Natural killer cell (primary cell): ENCODE measurements at regions not wholly inside any gene's neighbourhood (a gene's known extent, or its start where the extent isn't known, plus 50 kb on each side); places are given as distances from the start of the nearest gene placed in this dataset.

Experiments used
- ATAC-seq, 3 donors: fragments of 150-1000 bp in 2 of 3; fragments of 200-7000 bp in 1 of 3; cut with Tn5 transposase; 1 replicate in 1 of 3; 2 replicates in 2 of 3; pipeline ENCODE4 v1.10.0; 2021; ENCODE audit warnings: mild to moderate bottlenecking in 2 of 3, moderate library complexity in 2 of 3
- DNase-seq, 2 donors: peaks; one replicate each; pipeline versions ENCODE4 v3.0.0 to v3.0.0-alpha.2; 2013 to 2021; ENCODE audit warnings: mixed read lengths in 1 of 2
- H3K27ac ChIP-seq: one replicate; pipeline ENCODE4 v1.5.1; 2013; ENCODE audit warnings: mild to moderate bottlenecking, low read length
- H3K27me3 ChIP-seq: one replicate; pipeline ENCODE4 v1.6.1; 2013; ENCODE audit warnings: low read length; ENCODE audit not compliant: control insufficient read depth, insufficient read depth
- H3K36me3 ChIP-seq: one replicate; pipeline ENCODE4 v1.6.1; 2013; ENCODE audit warnings: low read length; ENCODE audit not compliant: control insufficient read depth, insufficient read depth
- H3K4me1 ChIP-seq: one replicate; pipeline ENCODE4 v1.6.1; 2013; ENCODE audit warnings: low read length; ENCODE audit not compliant: control insufficient read depth, insufficient read depth
- H3K4me3 ChIP-seq: one replicate; pipeline ENCODE4 v1.5.1; 2013; ENCODE audit warnings: low read length
- H3K9me3 ChIP-seq: one replicate; pipeline ENCODE4 v1.6.1; 2013; ENCODE audit warnings: low read length; ENCODE audit not compliant: control insufficient read depth, insufficient read depth
- H3K27ac Mint-ChIP-seq, 2 donors: one replicate each; pipeline ENCODE4 v1.8.0; 2022; ENCODE audit warnings: mild to moderate bottlenecking in 2 of 2, mixed read lengths in 2 of 2, moderate library complexity in 1 of 2
- H3K27me3 Mint-ChIP-seq, 2 donors: one replicate each; pipeline ENCODE4 v1.8.0; 2022; ENCODE audit warnings: low read depth in 2 of 2, mixed read lengths in 2 of 2
- H3K36me3 Mint-ChIP-seq: one replicate; pipeline ENCODE4 v1.8.0; 2022; ENCODE audit warnings: mixed read lengths
- H3K4me1 Mint-ChIP-seq, 2 donors: one replicate each; pipeline ENCODE4 v1.8.0; 2022; ENCODE audit warnings: mixed read lengths in 2 of 2
- H3K4me3 Mint-ChIP-seq: one replicate; pipeline ENCODE4 v1.8.0; 2022; ENCODE audit warnings: mild to moderate bottlenecking, moderate library complexity, mixed read lengths
- H3K9me3 Mint-ChIP-seq, 2 donors: one replicate each; pipeline ENCODE4 v1.8.0; 2022; ENCODE audit warnings: mixed read lengths in 2 of 2
- WGBS: methylation state at CpG from one replicate; pipeline ENCODE4 v1.1.7; 2013; ENCODE audit warnings: missing lambda C conversion rate; ENCODE audit not compliant: insufficient coverage; 5-methylcytosine and 5-hydroxymethylcytosine counted together
- intact Hi-C: fragments of 100-400 bp; cut with micrococcal nuclease; formaldehyde crosslinking; loops from one replicate; pipeline ENCODE4 v1.14.2; 2022
- TF ChIP-seq, protein P1 (sequence below): fragments of 200-600 bp; IDR thresholded peaks from one replicate; pipeline ENCODE4 v1.8.0; 2022; ENCODE audit warnings: antibody characterized with exemption

DNA sequence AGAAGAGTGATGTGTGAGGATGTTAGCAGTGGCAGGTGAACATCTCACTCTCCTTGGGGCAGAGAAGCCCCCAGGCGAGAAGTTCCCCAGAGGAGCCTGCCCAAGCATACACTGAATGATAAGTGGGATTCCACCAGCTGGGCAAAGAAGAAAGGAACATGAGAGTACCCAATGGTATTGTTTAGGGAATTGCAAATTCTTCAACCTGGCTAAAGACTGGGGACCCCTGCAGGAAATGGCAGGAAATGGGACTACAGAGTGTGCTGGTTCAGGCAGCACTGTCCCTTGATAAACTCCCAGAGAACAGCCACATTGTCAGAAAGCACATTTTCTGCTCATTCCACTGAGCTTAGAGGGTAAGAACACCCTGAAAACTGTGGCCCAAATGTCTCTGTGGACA, 121.3 kb downstream of the RPS29 start:
- intact Hi-C loops, result no loop called here
- Histone ChIP-seq H3K27ac (no peak overlapping the region), H3K4me1 (no peaks in the 10 kb centered on the region), H3K36me3 (no peaks in the 10 kb centered on the region), H3K4me3 (no peak overlapping the region), H3K9me3 (no peaks in the 10 kb centered on the region), H3K27me3 (no peaks in the 10 kb centered on the region)
- DNase-seq, result no peak
- 88% methylated on average over 1 of the region's 1 CpG for WGBS
- Mint-ChIP-seq H3K4me3 (no peak overlapping the region), H3K27me3 (peaks cover 16 to 22% of the 10 kb centered on the region in 2 donors), H3K9me3 (no peaks in the 10 kb centered on the region), H3K4me1 (no peaks in the 10 kb centered on the region), H3K36me3 (no peaks in the 10 kb centered on the region), H3K27ac (no peak overlapping the region)
- no peak for ATAC-seq
- TF ChIP-seq, protein P1, sequence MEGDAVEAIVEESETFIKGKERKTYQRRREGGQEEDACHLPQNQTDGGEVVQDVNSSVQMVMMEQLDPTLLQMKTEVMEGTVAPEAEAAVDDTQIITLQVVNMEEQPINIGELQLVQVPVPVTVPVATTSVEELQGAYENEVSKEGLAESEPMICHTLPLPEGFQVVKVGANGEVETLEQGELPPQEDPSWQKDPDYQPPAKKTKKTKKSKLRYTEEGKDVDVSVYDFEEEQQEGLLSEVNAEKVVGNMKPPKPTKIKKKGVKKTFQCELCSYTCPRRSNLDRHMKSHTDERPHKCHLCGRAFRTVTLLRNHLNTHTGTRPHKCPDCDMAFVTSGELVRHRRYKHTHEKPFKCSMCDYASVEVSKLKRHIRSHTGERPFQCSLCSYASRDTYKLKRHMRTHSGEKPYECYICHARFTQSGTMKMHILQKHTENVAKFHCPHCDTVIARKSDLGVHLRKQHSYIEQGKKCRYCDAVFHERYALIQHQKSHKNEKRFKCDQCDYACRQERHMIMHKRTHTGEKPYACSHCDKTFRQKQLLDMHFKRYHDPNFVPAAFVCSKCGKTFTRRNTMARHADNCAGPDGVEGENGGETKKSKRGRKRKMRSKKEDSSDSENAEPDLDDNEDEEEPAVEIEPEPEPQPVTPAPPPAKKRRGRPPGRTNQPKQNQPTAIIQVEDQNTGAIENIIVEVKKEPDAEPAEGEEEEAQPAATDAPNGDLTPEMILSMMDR, result no peak

GRCh38 chr14:49463146-49463545, 123.0 kb downstream of the RPS29 start:
- Mint-ChIP-seq H3K27me3 (peaks cover 5 to 13% of the 10 kb centered on the region in 2 donors), H3K4me3 (no peak overlapping the region), H3K9me3 (no peaks in the 10 kb centered on the region), H3K4me1 (no peaks in the 10 kb centered on the region), H3K27ac (no peak overlapping the region), H3K36me3 (no peaks in the 10 kb centered on the region)
- WGBS, result 100% methylated on average over 1 of the region's 1 CpG
- H3K36me3 ChIP-seq, result no peaks in the 10 kb centered on the region
- no peaks in the 10 kb centered on the region for H3K27me3 ChIP-seq
- H3K9me3 ChIP-seq, result no peaks in the 10 kb centered on the region
- no peak overlapping the region for H3K4me3 ChIP-seq
- intact Hi-C loops, result no loop called here
- DNase-seq (no peak), ATAC-seq (no peak)
- no peaks in the 10 kb centered on the region for H3K4me1 ChIP-seq
- H3K27ac ChIP-seq, result no peak overlapping the region
- TF ChIP-seq, protein P1, result no peak

GRCh38 chr14:49461529-49462401, 124.4 kb downstream of the RPS29 start:
- Mint-ChIP-seq H3K27me3 (peaks cover 0 to 10% of the 10 kb centered on the region in 2 donors), H3K4me3 (no peak overlapping the region), H3K4me1 (no peaks in the 10 kb centered on the region), H3K36me3 (no peaks in the 10 kb centered on the region), H3K9me3 (no peaks in the 10 kb centered on the region), H3K27ac (no peak overlapping the region)
- H3K4me3 ChIP-seq, result no peak overlapping the region
- H3K36me3 ChIP-seq, result no peaks in the 10 kb centered on the region
- no peaks in the 10 kb centered on the region for H3K4me1 ChIP-seq
- WGBS, result no CpG with 5 or more reads among the region's 2 CpGs
- H3K27me3 ChIP-seq, result no peaks in the 10 kb centered on the region
- ATAC-seq (peak; percentile 76 to 84 (median 83)), DNase-seq (peak in 1 of 2 donors; percentile 88)
- no peaks in the 10 kb centered on the region for H3K9me3 ChIP-seq
- TF ChIP-seq, protein P1, result peak; percentile 69
- no peak overlapping the region for H3K27ac ChIP-seq
- intact Hi-C loops, result loop anchor here (1.0 kb wide), 1 partner anchor 36 kb away; no protein-coding TSS in a partner anchor
